ENCODE measurements at regions not wholly inside any gene's neighbourhood (a gene's known extent, or its start where the extent isn't known, plus 50 kb on each side); places are given as distances from the start of the nearest gene placed in this dataset.

GRCh38 chr13:62593804-62594203, 1178.2 kb upstream of the PCDH20 start:
- DNase-seq (no peak), ATAC-seq (ENCODE audit: poor library complexity) (no peak)
- Histone ChIP-seq H3K9me3 (ENCODE audit: control insufficient read depth in 1 of 2, insufficient read depth in 1 of 2, low read length in 2 of 2) (no peaks in the 10 kb centered on the region), H3K36me3 (ENCODE audit: insufficient read depth, low read length) (no peaks in the 10 kb centered on the region), H3K4me1 (ENCODE audit: insufficient read depth, low read length) (no peaks in the 10 kb centered on the region), H3K27ac (ENCODE audit: low read depth in 1 of 2, low read length in 2 of 2) (no peak overlapping the region), H3K27me3 (ENCODE audit: control insufficient read depth in 1 of 2, insufficient read depth in 2 of 2, low read length in 2 of 2) (no peaks in the 10 kb centered on the region), H3K4me3 (ENCODE audit: low read length) (no peak overlapping the region)
- POLR2A ChIA-PET = no interaction called here
- Mint-ChIP-seq H3K27ac (no peak overlapping the region), H3K9me3 (peaks cover 16% of the 10 kb centered on the region), H3K4me1 (ENCODE audit: low read depth) (no peaks in the 10 kb centered on the region), H3K27me3 (no peaks in the 10 kb centered on the region), H3K4me3 (no peak overlapping the region), H3K36me3 (ENCODE audit: low read depth) (no peaks in the 10 kb centered on the region)
- CTCF ChIA-PET = no interaction called here
- TF ChIP-seq CTCF (IDR thresholded peaks at IDR 0.05) = no peak
- intact Hi-C loops (cut with DNase I, micrococcal nuclease) = no loop called here

GRCh38 chr13:62583466-62583865, 1167.8 kb upstream of the PCDH20 start:
- no peak overlapping the region for H3K27ac Mint-ChIP-seq
- H3K27ac ChIP-seq (ENCODE audit: low read depth in 1 of 2, low read length in 2 of 2) = no peak overlapping the region
- CTCF ChIA-PET = no interaction called here

GRCh38 chr13:62578402-62578801, 1162.8 kb upstream of the PCDH20 start:
- CTCF ChIA-PET = no interaction called here
- Histone ChIP-seq H3K4me3 (ENCODE audit: low read length) (no peak overlapping the region), H3K9me3 (ENCODE audit: control insufficient read depth in 1 of 2, insufficient read depth in 1 of 2, low read length in 2 of 2) (no peaks in the 10 kb centered on the region), H3K27ac (ENCODE audit: low read depth in 1 of 2, low read length in 2 of 2) (no peak overlapping the region), H3K36me3 (ENCODE audit: insufficient read depth, low read length) (no peaks in the 10 kb centered on the region), H3K4me1 (ENCODE audit: insufficient read depth, low read length) (no peaks in the 10 kb centered on the region), H3K27me3 (ENCODE audit: control insufficient read depth in 1 of 2, insufficient read depth in 2 of 2, low read length in 2 of 2) (no peaks in the 10 kb centered on the region)
- Mint-ChIP-seq H3K9me3 (peaks cover 5% of the 10 kb centered on the region), H3K36me3 (ENCODE audit: low read depth) (no peaks in the 10 kb centered on the region), H3K4me3 (no peak overlapping the region), H3K27me3 (no peaks in the 10 kb centered on the region), H3K4me1 (ENCODE audit: low read depth) (no peaks in the 10 kb centered on the region), H3K27ac (no peak overlapping the region)
- no peak for ATAC-seq (ENCODE audit: poor library complexity)
- POLR2A ChIA-PET = no interaction called here
- DNase-seq = no peak
- no peak for TF ChIP-seq CTCF (IDR thresholded peaks at IDR 0.05)
- intact Hi-C loops (cut with DNase I, micrococcal nuclease) = no loop called here

More at GRCh38 chr13:62583466-62583865, 1167.8 kb upstream of the PCDH20 start:
- TF ChIP-seq CTCF (IDR thresholded peaks at IDR 0.05) = no peak
- no peaks in the 10 kb centered on the region for H3K27me3 ChIP-seq (ENCODE audit: control insufficient read depth in 1 of 2, insufficient read depth in 2 of 2, low read length in 2 of 2)
- H3K4me1 ChIP-seq (ENCODE audit: insufficient read depth, low read length) = no peaks in the 10 kb centered on the region
- intact Hi-C loops (cut with DNase I, micrococcal nuclease) = no loop called here
- Mint-ChIP-seq H3K36me3 (ENCODE audit: low read depth) (no peaks in the 10 kb centered on the region), H3K4me3 (no peak overlapping the region), H3K4me1 (ENCODE audit: low read depth) (no peaks in the 10 kb centered on the region), H3K27me3 (no peaks in the 10 kb centered on the region), H3K9me3 (no peaks in the 10 kb centered on the region)
- H3K4me3 ChIP-seq (ENCODE audit: low read length) = no peak overlapping the region
- POLR2A ChIA-PET = no interaction called here
- H3K9me3 ChIP-seq (ENCODE audit: control insufficient read depth in 1 of 2, insufficient read depth in 1 of 2, low read length in 2 of 2) = peaks cover 0 to 8% of the 10 kb centered on the region in 2 experiments
- no peak for ATAC-seq (ENCODE audit: poor library complexity)
- no peak for DNase-seq
- H3K36me3 ChIP-seq (ENCODE audit: insufficient read depth, low read length) = no peaks in the 10 kb centered on the region
